ENCODE measurements at regions not wholly inside any gene's neighbourhood (a gene's known extent, or its start where the extent isn't known, plus 50 kb on each side); places are given as distances from the start of the nearest gene placed in this dataset.
A peak's percentile ranks its signal among the peaks of the same experiment; 100 is the strongest.
"Not testable (repeated sequence)": the region's sequence is repeated elsewhere in the genome, so short reads cannot be mapped to it uniquely, and the experiment has no call there.

DNA sequence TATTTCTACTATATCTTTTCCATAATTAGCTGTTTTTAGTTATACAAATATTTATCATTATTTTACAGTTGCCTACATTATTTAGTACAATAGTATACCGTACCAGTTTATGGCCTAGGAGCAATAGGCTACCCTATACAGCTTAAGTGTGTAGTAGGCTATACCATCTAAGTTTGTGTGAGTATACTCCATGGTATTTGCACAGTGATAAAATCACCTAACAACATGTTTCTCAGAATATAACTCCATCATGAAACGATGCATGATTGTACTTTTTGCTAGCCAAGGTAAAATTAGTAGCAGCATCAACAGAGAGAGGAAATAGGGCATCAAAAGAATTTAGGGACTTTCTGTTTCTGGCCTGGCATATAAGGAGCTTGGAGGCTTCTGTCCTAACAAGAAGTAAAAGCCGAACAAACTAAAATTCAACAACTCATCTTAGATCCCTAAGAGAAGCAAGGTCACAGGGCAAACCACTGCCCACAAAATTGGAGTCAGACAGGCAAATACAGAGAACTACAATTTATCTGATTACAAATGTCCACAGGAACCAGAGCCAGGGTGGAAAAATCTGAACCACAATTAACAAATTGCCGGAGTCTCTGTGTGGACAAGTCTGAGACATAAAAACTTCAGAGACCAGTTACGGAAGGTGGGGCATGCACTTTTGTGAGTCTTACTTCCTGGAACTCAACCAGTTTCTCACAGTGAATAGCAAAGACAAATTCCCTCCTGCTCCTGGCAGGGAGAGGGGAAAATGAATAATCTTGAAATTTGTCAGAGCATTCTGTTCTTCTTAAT, 671.4 kb downstream of the RFPL4B start:
- Histone ChIP-seq H3K27ac (peak overlapping the region; percentile 47 to 56), H3K4me3 (no peak overlapping the region), H3K36me3 (no peaks in the 10 kb centered on the region), H3K4me1 (no peaks in the 10 kb centered on the region), H3K9me3 (no peaks in the 10 kb centered on the region), H3K27me3 (no peaks in the 10 kb centered on the region)
- intact Hi-C loops (cut with DNase I; ENCODE audit: low total_unique reads): no loop called here
- TF ChIP-seq, protein P1, sequence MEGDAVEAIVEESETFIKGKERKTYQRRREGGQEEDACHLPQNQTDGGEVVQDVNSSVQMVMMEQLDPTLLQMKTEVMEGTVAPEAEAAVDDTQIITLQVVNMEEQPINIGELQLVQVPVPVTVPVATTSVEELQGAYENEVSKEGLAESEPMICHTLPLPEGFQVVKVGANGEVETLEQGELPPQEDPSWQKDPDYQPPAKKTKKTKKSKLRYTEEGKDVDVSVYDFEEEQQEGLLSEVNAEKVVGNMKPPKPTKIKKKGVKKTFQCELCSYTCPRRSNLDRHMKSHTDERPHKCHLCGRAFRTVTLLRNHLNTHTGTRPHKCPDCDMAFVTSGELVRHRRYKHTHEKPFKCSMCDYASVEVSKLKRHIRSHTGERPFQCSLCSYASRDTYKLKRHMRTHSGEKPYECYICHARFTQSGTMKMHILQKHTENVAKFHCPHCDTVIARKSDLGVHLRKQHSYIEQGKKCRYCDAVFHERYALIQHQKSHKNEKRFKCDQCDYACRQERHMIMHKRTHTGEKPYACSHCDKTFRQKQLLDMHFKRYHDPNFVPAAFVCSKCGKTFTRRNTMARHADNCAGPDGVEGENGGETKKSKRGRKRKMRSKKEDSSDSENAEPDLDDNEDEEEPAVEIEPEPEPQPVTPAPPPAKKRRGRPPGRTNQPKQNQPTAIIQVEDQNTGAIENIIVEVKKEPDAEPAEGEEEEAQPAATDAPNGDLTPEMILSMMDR (IDR thresholded peaks at IDR 0.05): no peak
- no peak for TF ChIP-seq POLR2A (IDR thresholded peaks at IDR 0.05)
- peak; percentile 32 to 35 for DNase-seq

DNA sequence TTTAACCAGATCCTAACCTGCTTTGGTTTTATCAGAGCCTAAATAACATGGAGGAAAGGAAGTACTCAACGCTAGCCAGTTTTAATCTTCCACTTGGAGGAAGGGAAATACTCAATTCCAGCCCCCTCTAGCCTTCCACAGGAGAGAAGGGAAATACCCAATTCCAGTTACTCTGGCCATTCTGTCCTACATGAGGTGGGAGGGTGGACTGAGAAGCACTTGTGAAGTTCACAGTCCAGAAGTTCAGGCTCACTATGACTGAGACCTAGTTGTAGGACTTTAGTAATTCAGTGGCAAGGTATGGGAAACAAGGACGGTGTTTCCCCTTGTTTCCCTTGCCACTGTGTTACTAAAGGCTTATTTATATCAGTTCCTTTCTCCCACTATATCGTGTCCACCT, 672.0 kb downstream of the RFPL4B start:
- intact Hi-C loops (cut with DNase I; ENCODE audit: low total_unique reads): no loop called here
- H3K4me1 ChIP-seq: no peaks in the 10 kb centered on the region
- no peaks in the 10 kb centered on the region for H3K36me3 ChIP-seq
- H3K27me3 ChIP-seq: no peaks in the 10 kb centered on the region
- H3K27ac ChIP-seq: peak overlapping the region; percentile 47 to 56
- no peak overlapping the region for H3K4me3 ChIP-seq
- no peak for TF ChIP-seq POLR2A (IDR thresholded peaks at IDR 0.05)
- TF ChIP-seq, protein P1 (IDR thresholded peaks at IDR 0.05): no peak
- DNase-seq: no peak
- H3K9me3 ChIP-seq: no peaks in the 10 kb centered on the region

DNA sequence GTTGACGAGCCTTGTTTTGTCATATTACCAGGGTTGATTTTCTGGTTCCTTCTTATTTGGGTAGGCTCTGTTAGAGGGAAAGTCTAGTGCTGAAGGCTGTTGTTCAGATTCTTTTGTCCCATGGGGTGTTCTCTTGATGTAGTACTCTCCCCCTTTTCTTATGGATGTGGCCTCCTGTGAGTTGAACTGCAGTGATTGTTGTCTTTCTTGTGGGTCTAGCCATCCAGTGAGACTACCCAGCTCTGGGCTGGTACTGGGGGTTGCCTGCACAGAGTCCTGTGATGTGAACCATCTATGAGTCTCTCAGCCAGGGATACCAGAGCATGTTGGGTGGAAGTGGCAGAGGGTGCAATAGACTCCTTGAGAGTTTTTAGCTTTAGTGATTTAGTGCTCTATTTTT, 680.6 kb downstream of the RFPL4B start:
- intact Hi-C loops (cut with DNase I; ENCODE audit: low total_unique reads): no loop called here
- Histone ChIP-seq H3K27me3 (no peaks in the 10 kb centered on the region), H3K36me3 (no peaks in the 10 kb centered on the region), H3K9me3 (no peaks in the 10 kb centered on the region), H3K4me1 (no peaks in the 10 kb centered on the region), H3K4me3 (no peak overlapping the region), H3K27ac (no peak overlapping the region)
- TF ChIP-seq, protein P1 (IDR thresholded peaks at IDR 0.05): no peak
- no peak for TF ChIP-seq POLR2A (IDR thresholded peaks at IDR 0.05)
- no peak for DNase-seq

DNA sequence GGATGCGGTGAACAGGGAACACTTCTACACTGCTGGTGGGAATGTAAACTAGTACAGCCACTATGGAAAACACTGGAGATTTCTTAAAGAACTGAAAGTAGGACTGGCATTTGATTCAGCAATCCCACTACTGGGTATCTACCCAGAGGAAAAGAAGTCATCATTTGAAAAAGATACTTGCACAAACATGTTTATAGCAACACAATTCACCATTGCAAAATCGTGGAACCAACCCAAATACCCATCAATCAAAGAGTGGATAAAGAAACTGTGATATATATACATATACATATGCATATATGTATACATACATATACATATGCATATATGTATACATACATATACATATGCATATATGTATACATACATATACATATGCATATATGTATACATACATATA, 682.0 kb downstream of the RFPL4B start:
- H3K27ac ChIP-seq; H3K36me3 ChIP-seq; H3K4me1 ChIP-seq; intact Hi-C loops (cut with DNase I; ENCODE audit: low total_unique reads); H3K9me3 ChIP-seq; DNase-seq; H3K4me3 ChIP-seq; H3K27me3 ChIP-seq: not testable (repeated sequence)

DNA sequence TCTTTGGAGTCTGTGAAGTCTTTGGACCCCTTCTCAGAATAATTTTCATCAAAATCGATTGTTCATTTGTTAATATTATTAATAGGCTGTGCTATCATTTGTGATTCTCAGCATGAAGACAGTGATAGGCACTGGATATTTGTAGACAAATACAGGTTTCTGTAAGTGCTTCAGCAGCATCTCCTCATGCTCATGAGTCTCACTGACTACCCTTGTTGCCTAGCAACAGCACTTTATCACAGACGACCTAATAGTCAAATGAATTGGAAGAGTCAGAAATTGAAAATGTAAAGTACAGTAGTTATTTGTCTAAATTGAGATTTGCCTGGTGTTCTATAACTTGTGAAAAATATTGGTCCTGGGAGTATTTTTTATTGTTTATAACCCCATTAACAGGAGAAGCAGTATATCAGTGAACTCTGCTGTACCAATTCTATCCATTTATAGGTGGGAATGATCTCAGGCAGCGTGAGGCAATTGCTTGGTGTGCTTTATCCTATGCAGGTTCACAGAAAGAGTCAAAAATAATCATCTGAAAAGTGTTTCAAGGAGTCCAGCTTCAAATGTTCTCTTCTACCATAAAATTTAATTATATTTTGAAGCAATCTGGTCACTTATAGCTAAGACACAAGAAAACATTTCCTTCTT, 684.6 kb downstream of the RFPL4B start:
- TF ChIP-seq POLR2A (IDR thresholded peaks at IDR 0.05): no peak
- TF ChIP-seq, protein P1 (IDR thresholded peaks at IDR 0.05): no peak
- H3K27ac ChIP-seq: no peak overlapping the region
- no peaks in the 10 kb centered on the region for H3K4me1 ChIP-seq
- no peak overlapping the region for H3K4me3 ChIP-seq
- no peak for DNase-seq
- H3K27me3 ChIP-seq: no peaks in the 10 kb centered on the region
- H3K9me3 ChIP-seq: no peaks in the 10 kb centered on the region
- no peaks in the 10 kb centered on the region for H3K36me3 ChIP-seq
- intact Hi-C loops (cut with DNase I; ENCODE audit: low total_unique reads): no loop called here
